ENCODE measurements at regions not wholly inside any gene's neighbourhood (a gene's known extent, or its start where the extent isn't known, plus 50 kb on each side); places are given as distances from the start of the nearest gene placed in this dataset.

GRCh38 chr13:47826471-47826870, 174.6 kb downstream of the SUCLA2 start:
- no peak for DNase-seq (ENCODE audit: low read depth)

- DNase-seq (ENCODE audit: low read depth), result no peak
Observed at GRCh38 chr13:47822036-47822435, 179.0 kb downstream of the SUCLA2 start.

- DNase-seq (ENCODE audit: low read depth), result no peak
Observed at GRCh38 chr13:47816831-47817230, 184.2 kb downstream of the SUCLA2 start.

- DNase-seq (ENCODE audit: low read depth), result no peak
Observed at GRCh38 chr13:47813718-47814117, 187.4 kb downstream of the SUCLA2 start.

GRCh38 chr13:47809411-47809810, 191.7 kb downstream of the SUCLA2 start:
- no peak for DNase-seq (ENCODE audit: low read depth)

- no peak for DNase-seq (ENCODE audit: low read depth)
Observed at GRCh38 chr13:47803131-47803530, 197.9 kb downstream of the SUCLA2 start.

- no peak for DNase-seq (ENCODE audit: low read depth)
Observed at GRCh38 chr13:47801555-47801954, 199.5 kb downstream of the SUCLA2 start.

GRCh38 chr13:47800593-47800992, 200.5 kb downstream of the SUCLA2 start:
- no peak for DNase-seq (ENCODE audit: low read depth)

GRCh38 chr13:47798906-47799305, 202.2 kb downstream of the SUCLA2 start:
- no peak for DNase-seq (ENCODE audit: low read depth)

GRCh38 chr13:47798194-47798593, 202.9 kb downstream of the SUCLA2 start:
- no peak for DNase-seq (ENCODE audit: low read depth)

- no peak for DNase-seq (ENCODE audit: low read depth)
Observed at GRCh38 chr13:47796816-47797215, 204.3 kb downstream of the SUCLA2 start.

- DNase-seq (ENCODE audit: low read depth), result no peak
Observed at GRCh38 chr13:47794963-47795362, 206.1 kb downstream of the SUCLA2 start.

GRCh38 chr13:47790755-47791154, 210.3 kb downstream of the SUCLA2 start:
- DNase-seq (ENCODE audit: low read depth), result no peak

GRCh38 chr13:47788844-47789243, 212.2 kb downstream of the SUCLA2 start:
- no peak for DNase-seq (ENCODE audit: low read depth)

GRCh38 chr13:47774671-47774994, 226.4 kb downstream of the SUCLA2 start:
- DNase-seq (ENCODE audit: low read depth), result no peak

GRCh38 chr13:47764817-47765216, 236.3 kb downstream of the SUCLA2 start:
- DNase-seq (ENCODE audit: low read depth), result no peak

- DNase-seq (ENCODE audit: low read depth), result no peak
Observed at GRCh38 chr13:47757466-47758080, 243.5 kb downstream of the SUCLA2 start.

GRCh38 chr13:47747901-47748300, 253.2 kb downstream of the SUCLA2 start:
- no peak for DNase-seq (ENCODE audit: low read depth)

GRCh38 chr13:47726394-47726793, 274.7 kb downstream of the SUCLA2 start:
- DNase-seq (ENCODE audit: low read depth), result no peak

GRCh38 chr13:47723898-47724297, 277.2 kb downstream of the SUCLA2 start:
- no peak for DNase-seq (ENCODE audit: low read depth)

GRCh38 chr13:47719164-47719563, 281.9 kb downstream of the SUCLA2 start:
- DNase-seq (ENCODE audit: low read depth), result no peak

GRCh38 chr13:47718556-47718955, 282.5 kb downstream of the SUCLA2 start:
- no peak for DNase-seq (ENCODE audit: low read depth)

GRCh38 chr13:47708386-47708785, 292.7 kb downstream of the SUCLA2 start:
- DNase-seq (ENCODE audit: low read depth), result no peak

- no peak for DNase-seq (ENCODE audit: low read depth)
Observed at GRCh38 chr13:47707414-47707813, 293.7 kb downstream of the SUCLA2 start.

GRCh38 chr13:47705185-47705584, 295.9 kb downstream of the SUCLA2 start:
- no peak for DNase-seq (ENCODE audit: low read depth)

Data from CMK (cell line).